ENCODE measurements at regions not wholly inside any gene's neighbourhood (a gene's known extent, or its start where the extent isn't known, plus 50 kb on each side); places are given as distances from the start of the nearest gene placed in this dataset.

DNA sequence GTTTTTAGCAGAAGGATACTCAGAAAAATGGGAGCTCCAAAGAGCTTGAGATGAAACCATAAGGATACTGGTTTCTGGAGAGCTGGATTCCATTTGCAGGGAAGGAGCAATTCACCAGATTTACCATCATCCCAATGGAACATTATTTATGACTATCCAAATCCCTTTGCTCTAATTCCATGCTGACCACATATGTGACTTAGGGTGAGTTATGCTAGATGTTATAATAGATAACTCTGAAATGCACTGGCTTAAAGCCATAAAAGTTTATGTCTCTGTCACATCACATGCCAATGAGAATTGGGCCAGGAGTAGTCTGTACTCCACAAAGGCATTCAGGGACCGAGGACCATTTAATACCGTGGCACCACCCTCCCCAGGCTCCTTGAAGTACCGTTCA, 185.2 kb downstream of the SKIDA1 start:
- TF ChIP-seq, protein P1, sequence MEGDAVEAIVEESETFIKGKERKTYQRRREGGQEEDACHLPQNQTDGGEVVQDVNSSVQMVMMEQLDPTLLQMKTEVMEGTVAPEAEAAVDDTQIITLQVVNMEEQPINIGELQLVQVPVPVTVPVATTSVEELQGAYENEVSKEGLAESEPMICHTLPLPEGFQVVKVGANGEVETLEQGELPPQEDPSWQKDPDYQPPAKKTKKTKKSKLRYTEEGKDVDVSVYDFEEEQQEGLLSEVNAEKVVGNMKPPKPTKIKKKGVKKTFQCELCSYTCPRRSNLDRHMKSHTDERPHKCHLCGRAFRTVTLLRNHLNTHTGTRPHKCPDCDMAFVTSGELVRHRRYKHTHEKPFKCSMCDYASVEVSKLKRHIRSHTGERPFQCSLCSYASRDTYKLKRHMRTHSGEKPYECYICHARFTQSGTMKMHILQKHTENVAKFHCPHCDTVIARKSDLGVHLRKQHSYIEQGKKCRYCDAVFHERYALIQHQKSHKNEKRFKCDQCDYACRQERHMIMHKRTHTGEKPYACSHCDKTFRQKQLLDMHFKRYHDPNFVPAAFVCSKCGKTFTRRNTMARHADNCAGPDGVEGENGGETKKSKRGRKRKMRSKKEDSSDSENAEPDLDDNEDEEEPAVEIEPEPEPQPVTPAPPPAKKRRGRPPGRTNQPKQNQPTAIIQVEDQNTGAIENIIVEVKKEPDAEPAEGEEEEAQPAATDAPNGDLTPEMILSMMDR (IDR thresholded peaks at IDR 0.05; ENCODE audit: low read depth, low read length) = no peak
- no peak for DNase-seq (ENCODE audit: extremely low read depth, low read depth)

DNA sequence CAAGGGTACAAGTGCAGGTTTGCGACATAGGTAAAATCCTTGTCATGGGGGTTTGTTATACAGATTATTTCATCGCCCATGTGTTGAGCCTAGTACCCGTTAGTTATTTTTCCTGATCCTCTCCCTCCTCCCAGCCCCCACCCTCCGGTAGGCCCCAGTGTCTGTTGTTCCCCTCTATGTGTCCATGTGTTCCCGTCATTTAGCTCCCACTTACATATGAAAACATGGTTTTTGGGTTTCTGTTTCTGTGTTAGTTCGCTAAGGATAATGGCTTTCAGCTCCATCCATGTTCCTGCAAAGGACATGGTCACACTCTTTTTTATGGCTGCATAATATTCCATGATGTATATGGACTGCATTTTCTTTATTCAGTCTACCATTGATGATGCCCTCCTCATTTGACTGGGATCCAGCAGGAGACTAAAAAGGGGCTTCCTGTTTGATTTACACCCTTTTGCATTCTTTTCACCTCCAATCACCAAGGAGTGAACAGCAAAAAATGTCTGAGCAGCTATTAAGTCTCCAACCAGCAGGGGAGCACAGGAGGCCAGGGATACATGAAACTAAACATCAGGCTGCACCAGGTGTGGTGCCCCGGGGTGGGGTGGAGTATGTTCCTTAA, 188.2 kb downstream of the SKIDA1 start:
- no peak for DNase-seq (ENCODE audit: extremely low read depth, low read depth)
- TF ChIP-seq, protein P1 (IDR thresholded peaks at IDR 0.05; ENCODE audit: low read depth, low read length) = no peak

DNA sequence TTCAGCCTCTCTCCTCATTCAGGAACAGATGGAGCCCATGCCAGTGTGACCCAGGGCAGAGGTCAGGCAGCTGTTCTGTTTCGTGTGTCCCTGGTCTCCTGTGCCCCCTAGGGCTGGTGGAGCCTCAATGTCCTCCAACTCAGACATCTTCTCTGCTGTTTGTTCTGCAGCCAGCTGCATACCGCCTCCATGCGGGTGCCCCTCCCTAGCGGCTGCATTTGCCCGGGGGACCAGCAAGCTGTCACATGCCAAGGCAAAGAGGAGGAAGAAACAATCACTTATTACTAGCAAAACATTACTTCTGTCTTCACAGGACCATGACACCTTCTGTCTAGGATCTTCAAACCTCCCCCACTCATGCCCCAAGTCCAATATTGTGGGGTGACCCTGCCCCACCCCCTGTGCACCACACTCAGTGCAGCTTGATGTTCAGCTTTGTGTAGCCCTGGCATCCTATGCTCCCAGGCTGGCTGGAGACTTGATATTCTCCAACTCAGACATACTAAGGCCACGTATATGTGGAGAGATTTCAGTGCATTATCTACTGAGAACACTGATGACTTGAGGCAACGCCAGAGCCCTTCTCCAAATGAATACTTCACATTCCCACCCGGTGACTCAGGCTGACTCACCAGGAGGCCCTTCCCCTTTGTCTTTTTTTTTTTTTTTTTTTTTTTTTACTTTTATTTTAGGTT, 188.9 kb downstream of the SKIDA1 start:
- peak; percentile 70 for DNase-seq (ENCODE audit: extremely low read depth, low read depth)
- TF ChIP-seq, protein P1 (IDR thresholded peaks at IDR 0.05; ENCODE audit: low read depth, low read length) = no peak

DNA sequence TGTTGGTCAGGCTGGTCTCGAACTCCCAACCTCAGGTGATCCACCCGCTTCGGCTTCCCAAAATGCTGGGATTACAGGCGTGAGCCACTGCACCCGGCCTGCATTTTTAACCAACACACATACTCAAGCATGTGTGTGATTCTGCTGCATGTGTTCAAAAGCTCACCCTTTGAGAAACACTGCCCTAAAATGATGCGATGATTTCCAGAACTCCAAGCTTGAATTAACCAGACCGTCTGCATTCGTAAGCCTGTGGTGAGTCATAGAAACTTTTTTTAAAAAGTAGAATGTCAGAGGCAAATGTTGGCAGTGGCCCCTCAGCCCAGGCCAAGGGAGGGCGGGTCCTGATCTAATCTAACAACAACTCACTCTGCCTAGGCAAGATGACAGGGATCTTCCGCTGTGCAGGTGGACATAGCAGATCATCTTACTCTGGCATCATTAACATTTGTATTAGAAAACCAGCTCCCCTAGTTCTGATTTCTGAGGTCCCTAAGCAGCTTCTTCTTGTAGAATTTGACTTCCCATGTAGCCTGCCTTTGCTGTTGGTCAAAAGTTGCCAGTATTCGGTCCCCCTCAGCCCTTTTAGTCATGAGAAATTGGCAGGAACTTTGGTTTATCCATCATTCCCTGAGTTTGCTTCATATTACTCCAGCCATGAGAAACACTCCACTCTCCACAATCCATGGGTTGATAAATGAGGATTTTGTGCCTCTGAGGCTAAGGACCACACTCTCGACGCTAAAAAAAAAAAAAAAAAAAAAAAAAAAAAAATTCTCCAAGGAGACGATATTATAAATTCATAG, 190.4 kb downstream of the SKIDA1 start:
- peak; percentile 71 for DNase-seq (ENCODE audit: extremely low read depth, low read depth)
- TF ChIP-seq, protein P1 (IDR thresholded peaks at IDR 0.05; ENCODE audit: low read depth, low read length) = no peak

DNA sequence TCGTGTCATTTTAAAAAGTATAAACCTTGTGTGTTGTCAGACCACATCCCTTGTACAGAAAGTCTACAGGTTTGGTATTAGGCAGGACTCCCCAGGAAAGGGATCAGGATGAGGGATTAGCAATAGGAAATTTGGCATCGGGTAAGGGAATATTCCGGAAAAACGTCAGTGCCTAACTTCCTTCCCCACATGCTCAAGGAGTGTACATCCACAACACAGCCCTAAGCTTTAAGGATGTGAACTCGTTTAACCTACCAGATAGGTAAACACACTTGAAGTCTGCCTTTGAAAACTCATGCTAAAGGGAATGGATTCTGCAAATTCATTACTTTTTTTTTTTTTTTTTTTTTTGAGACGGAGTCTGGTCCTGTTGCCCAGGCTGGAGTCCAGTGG, 194.9 kb downstream of the SKIDA1 start:
- DNase-seq (ENCODE audit: extremely low read depth, low read depth) = no peak
- TF ChIP-seq, protein P1 (IDR thresholded peaks at IDR 0.05; ENCODE audit: low read depth, low read length) = no peak

DNA sequence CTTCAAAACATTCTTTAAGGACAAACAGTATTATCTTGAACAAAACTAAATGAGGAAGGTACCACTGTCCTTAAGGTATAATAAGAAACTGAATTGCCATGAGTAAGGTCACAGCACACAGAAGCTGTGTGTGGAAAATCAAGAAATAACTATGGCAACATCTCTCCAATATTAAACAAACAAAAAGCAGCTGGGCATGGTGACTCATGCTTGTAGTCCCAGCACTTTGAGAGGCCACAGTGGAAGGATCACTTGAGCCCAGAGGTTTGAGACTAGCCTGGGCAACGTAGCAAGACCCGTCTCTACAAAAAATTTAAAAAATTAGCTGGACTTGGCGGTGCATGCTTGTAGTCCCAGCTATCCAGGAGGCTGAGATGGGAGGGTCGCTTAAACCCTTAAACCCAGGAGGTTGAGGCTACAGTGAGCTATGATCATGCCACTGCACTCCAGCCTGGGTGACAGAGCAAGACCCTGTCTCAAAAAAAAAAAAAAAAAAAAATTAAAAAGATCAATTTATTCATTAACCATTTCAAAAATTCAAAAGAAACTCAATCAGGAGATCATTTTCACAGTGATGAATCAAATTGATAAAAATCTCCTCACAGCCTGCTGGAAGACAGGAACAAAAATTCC, 195.4 kb downstream of the SKIDA1 start:
- TF ChIP-seq, protein P1 (IDR thresholded peaks at IDR 0.05; ENCODE audit: low read depth, low read length) = no peak
- DNase-seq (ENCODE audit: extremely low read depth, low read depth) = peak; percentile 71
